Upper lobe of left lung (tissue), 4 donors: ENCODE measurements at regions not wholly inside any gene's neighbourhood (a gene's known extent, or its start where the extent isn't known, plus 50 kb on each side); places are given as distances from the start of the nearest gene placed in this dataset.

Experiments used
- EP300 ChIP-seq, 4 donors: sonication (generic); formaldehyde crosslinking; IDR thresholded peaks; one replicate each; pipeline ENCODE4 v1.5.1; 2017; ENCODE audit warnings: antibody characterized with exemption in 4 of 4, control low read depth in 2 of 4
- POLR2A ChIP-seq, 4 donors: fragments of 450-650 bp; IDR thresholded peaks; one replicate each; pipeline ENCODE4 v1.5.1; 2016 to 2017; ENCODE audit warnings: antibody characterized with exemption in 4 of 4, mild to moderate bottlenecking in 2 of 4
- POLR2AphosphoS5 ChIP-seq, 2 donors: sonication (generic); formaldehyde crosslinking; IDR thresholded peaks; one replicate each; pipeline ENCODE4 v1.5.1; 2017; ENCODE audit warnings: antibody characterized with exemption in 2 of 2
- TF ChIP-seq, protein P1 (sequence below), 6 experiments: fragments of 450-650 bp in 4 of 6; fragments of 200-600 bp in 2 of 6; sonication (generic) in 2 of 6; IDR thresholded peaks; one replicate each; pipeline ENCODE4 v1.5.1; 2016 to 2019; ENCODE audit warnings: antibody characterized with exemption in 6 of 6

DNA sequence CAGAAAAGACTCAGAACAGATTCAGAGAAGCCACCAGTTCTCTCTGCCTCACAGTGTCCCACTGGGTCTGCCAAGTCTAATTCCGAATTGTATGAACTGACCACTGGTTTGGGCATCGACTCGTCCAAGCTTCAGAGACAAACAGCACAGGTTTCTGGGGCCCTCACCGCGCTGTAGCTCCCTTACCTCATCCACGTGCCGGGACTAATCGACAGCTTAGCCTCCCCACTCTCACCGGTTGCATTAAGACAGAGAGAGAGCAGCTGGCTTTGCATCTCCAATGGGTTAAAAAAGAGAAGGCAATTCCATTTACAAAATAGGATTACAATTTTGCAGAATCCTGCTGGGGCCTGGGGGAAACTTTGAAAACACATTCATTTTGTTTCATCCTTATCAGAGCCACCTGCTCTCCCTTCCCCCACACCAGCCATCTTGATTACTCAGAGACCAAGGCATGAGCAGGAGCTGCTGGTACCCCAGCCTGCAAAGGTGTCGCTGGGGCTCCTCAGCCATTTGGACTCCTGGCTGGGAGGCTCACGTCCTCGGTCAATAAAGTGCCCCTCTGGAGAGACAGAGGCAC is 95.3 kb upstream of the RPL38 start:
- TF ChIP-seq, protein P1, sequence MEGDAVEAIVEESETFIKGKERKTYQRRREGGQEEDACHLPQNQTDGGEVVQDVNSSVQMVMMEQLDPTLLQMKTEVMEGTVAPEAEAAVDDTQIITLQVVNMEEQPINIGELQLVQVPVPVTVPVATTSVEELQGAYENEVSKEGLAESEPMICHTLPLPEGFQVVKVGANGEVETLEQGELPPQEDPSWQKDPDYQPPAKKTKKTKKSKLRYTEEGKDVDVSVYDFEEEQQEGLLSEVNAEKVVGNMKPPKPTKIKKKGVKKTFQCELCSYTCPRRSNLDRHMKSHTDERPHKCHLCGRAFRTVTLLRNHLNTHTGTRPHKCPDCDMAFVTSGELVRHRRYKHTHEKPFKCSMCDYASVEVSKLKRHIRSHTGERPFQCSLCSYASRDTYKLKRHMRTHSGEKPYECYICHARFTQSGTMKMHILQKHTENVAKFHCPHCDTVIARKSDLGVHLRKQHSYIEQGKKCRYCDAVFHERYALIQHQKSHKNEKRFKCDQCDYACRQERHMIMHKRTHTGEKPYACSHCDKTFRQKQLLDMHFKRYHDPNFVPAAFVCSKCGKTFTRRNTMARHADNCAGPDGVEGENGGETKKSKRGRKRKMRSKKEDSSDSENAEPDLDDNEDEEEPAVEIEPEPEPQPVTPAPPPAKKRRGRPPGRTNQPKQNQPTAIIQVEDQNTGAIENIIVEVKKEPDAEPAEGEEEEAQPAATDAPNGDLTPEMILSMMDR (IDR thresholded peaks at IDR 0.05): no peak
- no peak for TF ChIP-seq EP300 (IDR thresholded peaks at IDR 0.05)
- TF ChIP-seq POLR2AphosphoS5 (IDR thresholded peaks at IDR 0.05): no peak
- TF ChIP-seq POLR2A (IDR thresholded peaks at IDR 0.05): no peak
